GM12892 (cell line): ENCODE measurements at regions not wholly inside any gene's neighbourhood (a gene's known extent, or its start where the extent isn't known, plus 50 kb on each side); places are given as distances from the start of the nearest gene placed in this dataset.

ENCODE experiments used
- DNase-seq: peaks from one replicate; pipeline ENCODE4 v3.0.0; 2011; ENCODE audit not compliant: insufficient read length
- FAIRE-seq: peaks from 2 replicates; lab custom pipeline; 2011; peaks lifted over from hg19 to GRCh38; lab: Jason Lieb, UNC
- POLR2A ChIP-seq: IDR thresholded peaks from 2 replicates; pipeline ENCODE4 v1.6.1; 2011; ENCODE audit warnings: low read depth, low read length, control low read depth
- POLR2AphosphoS5 ChIP-seq: IDR thresholded peaks from 2 replicates; pipeline ENCODE4 v1.6.1; 2011; ENCODE audit warnings: low read depth, low read length, control low read depth
- TAF1 ChIP-seq: IDR thresholded peaks from 2 replicates; pipeline ENCODE4 v1.6.1; 2011; ENCODE audit warnings: low read depth, mild to moderate bottlenecking, control low read depth, low read length, borderline replicate concordance

DNA sequence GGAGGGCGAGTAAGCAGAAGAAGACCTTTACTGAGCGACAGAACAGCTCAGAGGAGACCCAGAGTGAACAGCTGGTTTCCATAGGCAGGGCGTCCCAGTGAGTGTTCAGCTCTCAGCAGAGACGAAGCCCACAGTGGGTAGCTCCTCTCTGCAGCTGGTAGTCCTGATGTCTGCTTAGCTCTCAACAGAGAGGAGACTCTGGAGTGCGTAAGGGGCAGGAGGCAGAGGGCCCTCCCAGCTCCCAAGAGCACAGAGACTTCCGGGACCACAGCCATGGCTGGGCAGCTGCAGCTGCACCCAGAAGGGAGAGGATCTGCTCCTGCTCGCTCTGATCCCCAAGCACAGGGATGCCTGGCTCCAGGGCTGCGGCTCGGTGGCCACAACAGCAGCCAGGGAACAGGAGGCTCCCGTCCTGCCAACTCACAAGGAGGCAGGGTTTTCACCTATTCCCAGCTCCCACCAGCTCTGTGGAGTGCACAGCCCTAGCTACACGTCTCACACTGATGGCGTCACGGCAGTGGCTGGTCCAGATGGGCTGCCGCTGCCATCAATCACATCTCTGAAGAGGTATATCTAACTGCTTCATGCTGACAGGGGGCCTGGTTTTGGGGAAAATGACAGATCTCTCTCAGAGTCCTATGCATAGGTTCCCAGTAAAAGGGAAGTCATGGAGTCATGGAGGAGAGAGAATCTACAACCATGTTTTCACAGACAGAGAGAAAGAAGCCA lies 2660.1 kb upstream of the PCDH20 start:
- FAIRE-seq (no peak), DNase-seq (no peak)
- TF ChIP-seq POLR2A (no peak), POLR2AphosphoS5 (no peak), TAF1 (no peak)

- no peak for TF ChIP-seq TAF1
- no peak for TF ChIP-seq POLR2AphosphoS5
- TF ChIP-seq POLR2A: no peak
- DNase-seq: no peak
- no peak for FAIRE-seq
Observed at GRCh38 chr13:64074971-64075474, 2659.4 kb upstream of the PCDH20 start.

DNA sequence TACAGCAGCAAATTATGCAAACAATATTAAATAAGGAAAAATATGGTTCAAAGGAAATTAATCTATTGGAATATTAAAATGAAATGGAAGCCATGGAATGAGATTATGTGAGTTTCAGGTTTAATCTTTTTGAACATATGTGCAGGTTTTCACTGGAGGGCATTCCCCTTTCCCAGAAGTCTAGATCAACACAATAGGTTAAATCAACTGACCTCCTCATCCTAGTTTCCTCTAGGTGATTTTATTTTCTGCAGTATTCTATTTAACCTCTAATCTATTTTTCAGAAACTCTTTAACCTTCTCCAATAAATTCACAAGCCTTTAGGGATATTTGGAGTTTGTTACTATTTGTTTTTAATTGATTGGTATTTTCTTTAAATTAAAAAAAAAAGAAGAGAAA lies 2657.6 kb upstream of the PCDH20 start:
- FAIRE-seq: no peak
- TF ChIP-seq POLR2A: no peak
- no peak for TF ChIP-seq POLR2AphosphoS5
- no peak for DNase-seq

DNA sequence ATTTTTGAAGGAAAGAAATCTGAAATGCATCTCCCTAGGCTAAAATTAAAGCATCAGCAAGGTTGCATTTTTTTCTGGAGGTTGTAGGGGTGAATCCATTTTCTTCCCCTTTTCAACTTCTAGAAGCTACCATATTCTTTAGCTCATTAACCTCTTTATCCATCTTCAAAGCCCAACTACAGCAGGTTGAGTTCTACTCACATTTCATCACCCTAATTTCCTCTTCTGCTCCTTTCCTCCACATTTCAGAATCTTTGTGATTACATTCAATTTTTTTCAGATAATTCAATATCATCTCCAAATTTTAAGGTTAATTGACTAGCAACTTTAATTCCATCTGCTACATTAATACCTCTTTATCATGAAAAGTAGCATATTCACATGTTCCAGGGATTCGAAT lies 2655.7 kb upstream of the PCDH20 start:
- no peak for FAIRE-seq
- TF ChIP-seq POLR2A (no peak), TAF1 (no peak), POLR2AphosphoS5 (no peak)
- no peak for DNase-seq

- no peak for DNase-seq
- FAIRE-seq: no peak
- no peak for TF ChIP-seq POLR2A
- TF ChIP-seq POLR2AphosphoS5: no peak
- TF ChIP-seq TAF1: no peak
Observed at GRCh38 chr13:64069892-64070291, 2654.2 kb upstream of the PCDH20 start.

GRCh38 chr13:64066711-64067110 lies 2651.1 kb upstream of the PCDH20 start:
- FAIRE-seq: no peak
- TF ChIP-seq POLR2AphosphoS5 (no peak), TAF1 (no peak), POLR2A (no peak)

DNA sequence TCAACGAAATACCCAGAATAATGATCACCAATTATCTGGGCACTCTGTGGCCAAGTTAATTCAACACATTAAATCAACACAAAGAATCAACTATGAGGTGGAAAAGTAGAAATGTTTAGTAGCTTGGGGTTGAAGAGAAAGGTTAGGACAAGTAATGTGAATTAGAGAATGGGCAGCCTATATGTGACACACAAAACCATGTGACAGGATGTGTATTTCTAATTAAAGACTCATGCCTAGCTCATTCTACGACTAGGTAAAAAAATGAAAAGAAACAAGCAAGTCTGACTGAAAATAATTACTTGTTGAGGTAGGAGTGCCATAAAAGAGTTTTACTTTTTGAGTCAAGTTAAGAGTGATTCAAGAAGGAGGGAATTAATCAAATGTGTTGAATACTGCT lies 2646.0 kb upstream of the PCDH20 start:
- TF ChIP-seq POLR2AphosphoS5: no peak
- TF ChIP-seq POLR2A: no peak
- no peak for TF ChIP-seq TAF1
- FAIRE-seq: no peak

More at GRCh38 chr13:64066711-64067110, 2651.1 kb upstream of the PCDH20 start:
- no peak for DNase-seq

GRCh38 chr13:64057372-64058020 lies 2641.8 kb upstream of the PCDH20 start:
- TF ChIP-seq POLR2AphosphoS5 (no peak), TAF1 (no peak), POLR2A (no peak)
- FAIRE-seq (no peak), DNase-seq (no peak)

More for the DNA sequence above, 2646.0 kb upstream of the PCDH20 start:
- no peak for DNase-seq

- DNase-seq (no peak), FAIRE-seq (no peak)
- TF ChIP-seq POLR2AphosphoS5 (no peak), POLR2A (no peak), TAF1 (no peak)
Observed at GRCh38 chr13:64054321-64054720, 2638.7 kb upstream of the PCDH20 start.

DNA sequence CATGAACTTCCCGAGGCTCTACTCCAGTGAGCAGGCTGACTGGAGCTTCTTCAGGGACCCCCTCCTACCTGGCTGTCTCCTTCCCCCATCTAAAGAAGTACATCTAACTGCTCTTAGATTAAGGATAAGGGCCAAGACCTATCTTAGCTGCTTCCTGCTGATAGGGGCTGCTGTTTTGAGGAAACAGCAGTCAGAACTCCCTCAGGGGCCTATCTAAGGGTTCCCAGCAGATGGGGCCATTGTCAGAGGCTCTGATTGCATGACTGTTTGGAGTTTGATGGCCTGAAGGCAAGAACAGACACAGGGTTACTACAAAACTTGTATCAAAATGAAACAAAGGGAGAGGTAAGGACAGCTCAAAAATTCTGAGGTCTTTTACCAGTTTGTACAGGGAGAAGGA lies 2636.9 kb upstream of the PCDH20 start:
- FAIRE-seq (no peak), DNase-seq (no peak)
- no peak for TF ChIP-seq TAF1
- TF ChIP-seq POLR2AphosphoS5: no peak

DNA sequence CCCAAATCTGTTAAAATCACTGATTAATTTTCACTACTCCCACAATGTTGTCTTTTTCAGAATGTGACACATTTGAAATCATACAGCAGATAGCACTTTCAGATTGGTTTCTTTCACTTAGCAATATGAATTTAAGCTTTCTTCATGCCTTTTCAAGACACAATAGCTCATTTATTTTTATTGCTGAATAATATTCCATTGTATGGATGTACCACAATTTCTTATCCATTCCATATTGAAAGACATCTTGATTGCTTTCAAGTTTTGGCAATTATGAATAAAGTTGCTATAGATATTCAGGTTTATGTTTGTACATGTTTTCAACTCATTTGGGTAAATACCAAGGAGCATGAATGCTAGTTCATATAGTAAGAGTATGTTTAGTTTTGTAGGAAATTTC lies 2635.6 kb upstream of the PCDH20 start:
- FAIRE-seq (no peak), DNase-seq (no peak)
- TF ChIP-seq POLR2A (no peak), POLR2AphosphoS5 (no peak), TAF1 (no peak)

- FAIRE-seq (no peak), DNase-seq (no peak)
- TF ChIP-seq TAF1: no peak
- no peak for TF ChIP-seq POLR2A
- no peak for TF ChIP-seq POLR2AphosphoS5
Observed at GRCh38 chr13:64041296-64041695, 2625.6 kb upstream of the PCDH20 start.

DNA sequence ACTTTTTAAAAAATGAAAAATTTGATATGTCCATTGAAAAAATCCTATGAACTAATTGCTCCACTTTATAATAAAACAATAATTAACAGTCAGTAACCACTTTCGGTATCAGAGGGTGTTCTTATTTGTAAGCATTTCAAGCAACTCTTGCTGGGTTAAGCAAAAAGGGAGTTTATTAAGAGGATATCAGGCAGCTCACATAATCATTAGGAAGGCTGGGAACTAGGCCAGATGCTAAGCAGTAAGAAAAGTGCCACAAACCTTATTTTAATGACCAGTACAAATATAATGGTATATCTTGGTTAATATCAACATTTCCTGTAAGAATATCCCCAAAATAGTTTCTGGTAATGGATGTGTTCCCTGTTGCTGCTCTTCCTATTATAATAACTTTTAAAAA lies 2618.3 kb upstream of the PCDH20 start:
- TF ChIP-seq TAF1: no peak
- no peak for TF ChIP-seq POLR2AphosphoS5
- TF ChIP-seq POLR2A: no peak
- DNase-seq: no peak
- no peak for FAIRE-seq
